ENCODE measurements at regions not wholly inside any gene's neighbourhood (a gene's known extent, or its start where the extent isn't known, plus 50 kb on each side); places are given as distances from the start of the nearest gene placed in this dataset.

- no peak for ATAC-seq (ENCODE audit: low FRiP score)
- no peaks in the 10 kb centered on the region for H3K27me3 ChIP-seq (ENCODE audit: control insufficient read depth in 1 of 2, insufficient read depth in 2 of 2, low read length in 1 of 2)
- intact Hi-C loops (cut with DNase I) = no loop called here
- no peak overlapping the region for H3K27ac ChIP-seq (ENCODE audit: low read depth in 1 of 2, low read length in 2 of 2)
- DNase-seq = no peak
- H3K4me1 ChIP-seq (ENCODE audit: control insufficient read depth in 1 of 2, insufficient read depth in 2 of 2, low read length in 2 of 2) = no peaks in the 10 kb centered on the region
- no peaks in the 10 kb centered on the region for H3K36me3 ChIP-seq (ENCODE audit: control insufficient read depth in 1 of 2, insufficient read depth in 2 of 2, low read length in 1 of 2)
- no peak overlapping the region for H3K4me3 ChIP-seq (ENCODE audit: low read length in 2 of 2)
- WGBS, 2 donors = 93 to 95% methylated on average over 1 of the region's 1 CpG
- no peaks in the 10 kb centered on the region for H3K9me3 ChIP-seq (ENCODE audit: control insufficient read depth, low read length)
Observed at GRCh38 chr15:72888211-72888610, 104.7 kb upstream of the ADPGK start.

DNA sequence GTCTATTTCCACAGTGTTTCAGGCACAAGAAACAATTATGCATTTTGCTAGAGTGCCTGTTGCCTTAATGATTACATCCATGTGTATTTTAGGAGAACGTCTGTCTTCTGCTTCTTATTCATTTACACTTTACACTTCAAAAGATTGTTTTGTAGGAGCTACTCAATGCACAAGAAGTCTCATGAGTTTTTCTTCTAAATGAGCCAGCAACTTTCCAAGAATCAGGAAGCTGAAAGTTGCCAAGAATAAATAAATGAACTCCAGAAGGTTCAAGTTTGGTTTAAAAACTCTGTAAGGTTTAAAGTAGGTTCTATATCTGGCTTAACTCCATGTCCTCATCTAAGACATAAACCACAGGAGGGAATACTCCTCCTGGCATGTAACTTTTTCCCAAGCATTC, 103.8 kb upstream of the ADPGK start:
- Histone ChIP-seq H3K36me3 (ENCODE audit: control insufficient read depth in 1 of 2, insufficient read depth in 2 of 2, low read length in 1 of 2) (no peaks in the 10 kb centered on the region), H3K9me3 (ENCODE audit: control insufficient read depth, low read length) (no peaks in the 10 kb centered on the region), H3K4me3 (ENCODE audit: low read length in 2 of 2) (no peak overlapping the region), H3K27ac (ENCODE audit: low read depth in 1 of 2, low read length in 2 of 2) (no peak overlapping the region), H3K4me1 (ENCODE audit: control insufficient read depth in 1 of 2, insufficient read depth in 2 of 2, low read length in 2 of 2) (no peaks in the 10 kb centered on the region), H3K27me3 (ENCODE audit: control insufficient read depth in 1 of 2, insufficient read depth in 2 of 2, low read length in 1 of 2) (no peaks in the 10 kb centered on the region)
- 17 to 23% methylated on average over 1 of the region's 1 CpG for WGBS, 2 donors
- intact Hi-C loops (cut with DNase I) = no loop called here
- DNase-seq = no peak
- no peak for ATAC-seq (ENCODE audit: low FRiP score)

DNA sequence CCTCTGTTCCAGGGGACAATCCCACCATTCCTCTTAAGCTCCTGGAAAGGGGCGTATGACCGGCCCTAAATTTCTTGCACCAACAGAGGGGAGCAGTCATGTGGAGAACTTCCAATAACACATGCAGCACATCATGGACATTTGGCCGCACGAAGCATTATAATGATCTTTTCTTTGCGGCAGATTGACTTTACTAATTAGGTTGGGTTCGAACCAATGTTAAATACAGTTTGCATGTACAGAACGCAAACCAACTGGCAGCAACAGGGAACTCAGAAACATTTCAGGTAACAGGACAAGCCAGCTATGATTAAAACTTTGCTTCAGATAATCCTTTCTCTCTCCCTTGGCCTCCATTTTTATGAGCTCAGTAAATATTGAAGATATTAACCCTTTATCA, 100.8 kb upstream of the ADPGK start:
- Histone ChIP-seq H3K4me1 (ENCODE audit: control insufficient read depth in 1 of 2, insufficient read depth in 2 of 2, low read length in 2 of 2) (no peaks in the 10 kb centered on the region), H3K27me3 (ENCODE audit: control insufficient read depth in 1 of 2, insufficient read depth in 2 of 2, low read length in 1 of 2) (no peaks in the 10 kb centered on the region), H3K9me3 (ENCODE audit: control insufficient read depth, low read length) (peaks cover 1% of the 10 kb centered on the region), H3K36me3 (ENCODE audit: control insufficient read depth in 1 of 2, insufficient read depth in 2 of 2, low read length in 1 of 2) (no peaks in the 10 kb centered on the region), H3K4me3 (ENCODE audit: low read length in 2 of 2) (no peak overlapping the region), H3K27ac (ENCODE audit: low read depth in 1 of 2, low read length in 2 of 2) (no peak overlapping the region)
- intact Hi-C loops (cut with DNase I) = no loop called here
- ATAC-seq (ENCODE audit: low FRiP score) = no peak
- 97 to 98% methylated on average over 7 of the region's 7 CpGs for WGBS, 2 donors
- DNase-seq = no peak

DNA sequence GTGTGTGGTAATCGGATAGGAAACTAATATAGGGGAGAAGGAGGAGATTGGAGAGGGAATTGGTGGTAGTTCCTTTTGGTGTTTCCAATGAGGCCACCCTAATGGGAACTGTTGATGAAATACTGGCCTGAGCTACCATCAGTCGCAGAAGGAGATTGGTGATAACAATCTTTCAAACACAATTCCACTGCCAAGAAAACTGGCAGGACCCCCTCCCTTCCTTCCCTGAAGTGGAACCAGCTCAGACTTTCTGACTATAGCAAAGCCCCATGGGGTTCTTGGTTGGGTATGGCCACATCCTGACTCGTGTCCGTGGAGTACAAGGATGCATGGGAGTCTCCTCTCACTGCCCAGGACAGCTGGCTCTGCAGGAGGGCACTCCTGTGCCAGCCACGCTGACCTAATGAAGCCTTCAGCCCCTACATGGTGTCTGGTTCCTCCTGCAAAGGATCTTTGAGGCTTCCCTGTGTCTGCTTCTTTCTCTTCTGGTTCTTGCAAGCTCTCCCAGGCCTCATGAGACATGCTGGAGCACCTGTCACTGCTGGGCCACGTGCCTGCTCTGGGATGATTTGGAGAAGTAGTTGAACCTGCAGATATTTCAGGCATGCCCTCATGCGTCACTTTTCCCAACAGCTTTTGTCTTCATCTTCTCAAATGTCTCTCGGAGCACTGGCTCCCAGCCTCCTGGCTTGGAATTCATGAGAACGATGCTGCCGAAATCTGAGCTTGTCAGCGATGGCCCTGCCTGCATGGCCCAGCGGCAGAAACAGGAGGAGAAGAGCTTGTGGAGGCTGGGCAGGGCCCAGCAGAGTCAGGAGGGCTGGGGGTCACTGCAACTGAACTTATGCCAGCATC, 90.0 kb upstream of the ADPGK start:
- peaks cover 0 to 4% of the 10 kb centered on the region in 2 donors for H3K4me1 ChIP-seq (ENCODE audit: control insufficient read depth in 1 of 2, insufficient read depth in 2 of 2, low read length in 2 of 2)
- H3K9me3 ChIP-seq (ENCODE audit: control insufficient read depth, low read length) = no peaks in the 10 kb centered on the region
- intact Hi-C loops (cut with DNase I) = no loop called here
- DNase-seq = no peak
- no peaks in the 10 kb centered on the region for H3K36me3 ChIP-seq (ENCODE audit: control insufficient read depth in 1 of 2, insufficient read depth in 2 of 2, low read length in 1 of 2)
- 11 to 15% methylated on average over 12 of the region's 12 CpGs for WGBS, 2 donors
- ATAC-seq (ENCODE audit: low FRiP score) = no peak
- no peak overlapping the region for H3K4me3 ChIP-seq (ENCODE audit: low read length in 2 of 2)
- H3K27me3 ChIP-seq (ENCODE audit: control insufficient read depth in 1 of 2, insufficient read depth in 2 of 2, low read length in 1 of 2) = no peaks in the 10 kb centered on the region
- H3K27ac ChIP-seq (ENCODE audit: low read depth in 1 of 2, low read length in 2 of 2) = no peak overlapping the region

DNA sequence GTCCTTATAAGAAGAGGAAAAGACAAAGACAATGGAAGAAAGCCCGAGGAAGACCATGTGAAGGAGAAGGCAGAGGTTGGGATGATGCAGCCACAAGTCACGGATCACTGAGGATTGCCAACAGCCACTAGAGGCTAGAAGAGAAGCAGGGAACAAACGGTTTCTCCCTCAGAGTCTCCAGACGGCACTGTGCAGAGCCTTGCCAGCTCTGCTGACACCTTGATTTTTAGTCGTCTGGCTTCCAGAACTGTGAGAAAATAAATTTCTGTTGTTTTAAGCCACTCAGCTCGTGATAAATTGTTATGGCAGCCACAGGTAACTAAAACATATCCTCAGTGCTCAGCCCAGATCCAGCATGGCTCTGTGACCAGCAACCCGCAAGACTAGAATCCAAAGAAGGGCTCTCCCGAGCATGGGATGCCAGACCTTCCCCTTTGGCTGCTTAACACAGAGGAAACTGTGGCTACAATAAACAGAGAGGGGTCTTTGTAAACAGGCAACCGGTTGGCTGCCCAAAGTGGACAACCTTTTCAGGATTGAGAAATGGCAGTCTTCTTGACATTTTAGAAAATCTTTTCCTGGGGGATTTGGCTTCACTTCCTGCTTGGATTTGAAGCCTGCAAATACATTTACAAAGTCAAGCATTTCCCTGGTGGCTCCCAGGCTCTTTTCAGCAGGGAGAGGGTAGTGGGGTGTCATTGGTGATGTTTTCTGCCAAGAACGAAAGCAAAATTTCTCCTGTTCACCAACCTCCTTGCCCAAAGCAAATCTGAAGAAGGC, 88.7 kb upstream of the ADPGK start:
- H3K27me3 ChIP-seq (ENCODE audit: control insufficient read depth in 1 of 2, insufficient read depth in 2 of 2, low read length in 1 of 2) = no peaks in the 10 kb centered on the region
- no peak overlapping the region for H3K27ac ChIP-seq (ENCODE audit: low read depth in 1 of 2, low read length in 2 of 2)
- 52 to 56% methylated on average over 10 of the region's 10 CpGs for WGBS, 2 donors
- DNase-seq (no peak), ATAC-seq (ENCODE audit: low FRiP score) (no peak)
- intact Hi-C loops (cut with DNase I) = no loop called here
- H3K36me3 ChIP-seq (ENCODE audit: control insufficient read depth in 1 of 2, insufficient read depth in 2 of 2, low read length in 1 of 2) = no peaks in the 10 kb centered on the region
- no peak overlapping the region for H3K4me3 ChIP-seq (ENCODE audit: low read length in 2 of 2)
- peaks cover 0 to 4% of the 10 kb centered on the region in 2 donors for H3K4me1 ChIP-seq (ENCODE audit: control insufficient read depth in 1 of 2, insufficient read depth in 2 of 2, low read length in 2 of 2)
- no peaks in the 10 kb centered on the region for H3K9me3 ChIP-seq (ENCODE audit: control insufficient read depth, low read length)

- H3K36me3 ChIP-seq (ENCODE audit: control insufficient read depth in 1 of 2, insufficient read depth in 2 of 2, low read length in 1 of 2) = no peaks in the 10 kb centered on the region
- 92% methylated on average over 5 of the region's 5 CpGs for WGBS, 2 donors
- H3K4me3 ChIP-seq (ENCODE audit: low read length in 2 of 2) = no peak overlapping the region
- DNase-seq (no peak), ATAC-seq (ENCODE audit: low FRiP score) (no peak)
- no peak overlapping the region for H3K27ac ChIP-seq (ENCODE audit: low read depth in 1 of 2, low read length in 2 of 2)
- H3K27me3 ChIP-seq (ENCODE audit: control insufficient read depth in 1 of 2, insufficient read depth in 2 of 2, low read length in 1 of 2) = no peaks in the 10 kb centered on the region
- no peaks in the 10 kb centered on the region for H3K4me1 ChIP-seq (ENCODE audit: control insufficient read depth in 1 of 2, insufficient read depth in 2 of 2, low read length in 2 of 2)
- H3K9me3 ChIP-seq (ENCODE audit: control insufficient read depth, low read length) = no peaks in the 10 kb centered on the region
- intact Hi-C loops (cut with DNase I) = no loop called here
Observed at GRCh38 chr15:72866866-72867616, 83.5 kb upstream of the ADPGK start.

DNA sequence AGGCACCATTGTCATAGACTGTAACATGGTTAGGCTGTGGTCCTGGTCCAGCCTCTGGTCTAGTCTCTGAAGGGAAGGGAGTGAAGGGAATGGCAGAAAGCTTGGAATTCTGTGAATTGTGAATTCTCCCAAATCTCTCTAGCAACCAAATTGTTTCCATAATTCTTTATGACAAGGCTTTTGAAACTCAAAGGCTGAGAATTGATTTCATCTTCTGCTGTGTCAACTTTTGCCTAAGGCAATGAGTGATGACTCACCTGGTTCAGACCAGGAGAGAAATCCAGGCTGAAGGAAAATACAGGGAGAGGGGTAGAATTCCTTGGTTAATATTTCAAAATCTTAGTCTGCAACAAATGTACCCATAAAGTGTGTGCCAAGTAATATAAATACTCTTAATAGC, 82.6 kb upstream of the ADPGK start:
- Histone ChIP-seq H3K4me3 (ENCODE audit: low read length in 2 of 2) (no peak overlapping the region), H3K27ac (ENCODE audit: low read depth in 1 of 2, low read length in 2 of 2) (no peak overlapping the region), H3K36me3 (ENCODE audit: control insufficient read depth in 1 of 2, insufficient read depth in 2 of 2, low read length in 1 of 2) (no peaks in the 10 kb centered on the region), H3K9me3 (ENCODE audit: control insufficient read depth, low read length) (no peaks in the 10 kb centered on the region), H3K4me1 (ENCODE audit: control insufficient read depth in 1 of 2, insufficient read depth in 2 of 2, low read length in 2 of 2) (no peaks in the 10 kb centered on the region), H3K27me3 (ENCODE audit: control insufficient read depth in 1 of 2, insufficient read depth in 2 of 2, low read length in 1 of 2) (no peaks in the 10 kb centered on the region)
- intact Hi-C loops (cut with DNase I) = no loop called here
- no peak for DNase-seq
- ATAC-seq (ENCODE audit: low FRiP score) = no peak

GRCh38 chr15:72865486-72865885, 81.9 kb upstream of the ADPGK start:
- H3K4me1 ChIP-seq (ENCODE audit: control insufficient read depth in 1 of 2, insufficient read depth in 2 of 2, low read length in 2 of 2) = no peaks in the 10 kb centered on the region
- ATAC-seq (ENCODE audit: low FRiP score) (no peak), DNase-seq (no peak)
- H3K27ac ChIP-seq (ENCODE audit: low read depth in 1 of 2, low read length in 2 of 2) = no peak overlapping the region
- no peaks in the 10 kb centered on the region for H3K36me3 ChIP-seq (ENCODE audit: control insufficient read depth in 1 of 2, insufficient read depth in 2 of 2, low read length in 1 of 2)
- intact Hi-C loops (cut with DNase I) = no loop called here
- no peaks in the 10 kb centered on the region for H3K27me3 ChIP-seq (ENCODE audit: control insufficient read depth in 1 of 2, insufficient read depth in 2 of 2, low read length in 1 of 2)
- no peak overlapping the region for H3K4me3 ChIP-seq (ENCODE audit: low read length in 2 of 2)
- no peaks in the 10 kb centered on the region for H3K9me3 ChIP-seq (ENCODE audit: control insufficient read depth, low read length)
- 91 to 92% methylated on average over 5 of the region's 5 CpGs for WGBS, 2 donors

Data from aorta (tissue), 5 donors.